DND-41 (cell line): ENCODE measurements at regions not wholly inside any gene's neighbourhood (a gene's known extent, or its start where the extent isn't known, plus 50 kb on each side); places are given as distances from the start of the nearest gene placed in this dataset.

ENCODE experiments used
- EZH2 ChIP-seq: IDR thresholded peaks from 3 replicates; pipeline ENCODE4 v1.6.1; 2012; ENCODE audit warnings: borderline replicate concordance, low read depth, mild to moderate bottlenecking, moderate library complexity, low read length, inconsistent platforms; ENCODE audit not compliant: severe bottlenecking
- TF ChIP-seq, protein P1 (sequence below): IDR thresholded peaks from 2 replicates; pipeline ENCODE4 v1.5.1; 2012; ENCODE audit warnings: borderline replicate concordance, low read length, moderate library complexity, mild to moderate bottlenecking; ENCODE audit not compliant: poor library complexity, severe bottlenecking; ENCODE audit errors: extremely low read depth

DNA sequence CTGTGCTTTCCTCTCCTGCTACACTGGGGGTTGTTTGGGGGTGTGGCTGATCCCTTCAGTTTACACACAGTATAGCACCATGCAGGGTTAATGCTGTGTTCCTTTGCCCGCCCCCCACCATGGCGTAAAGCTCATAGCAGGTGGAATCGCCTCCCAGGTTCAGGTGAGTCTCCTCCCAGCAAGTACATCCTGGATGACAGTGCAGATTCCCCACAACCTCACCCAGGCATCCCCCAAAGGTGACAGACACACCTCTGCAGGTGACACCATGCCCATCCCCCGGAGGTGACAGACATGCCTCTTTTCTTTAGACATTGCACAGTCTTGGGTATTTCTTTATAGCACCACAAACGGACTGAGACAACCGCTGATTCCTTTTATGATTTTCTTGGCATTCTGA is 343.7 kb downstream of the BRD1 start:
- TF ChIP-seq, protein P1, sequence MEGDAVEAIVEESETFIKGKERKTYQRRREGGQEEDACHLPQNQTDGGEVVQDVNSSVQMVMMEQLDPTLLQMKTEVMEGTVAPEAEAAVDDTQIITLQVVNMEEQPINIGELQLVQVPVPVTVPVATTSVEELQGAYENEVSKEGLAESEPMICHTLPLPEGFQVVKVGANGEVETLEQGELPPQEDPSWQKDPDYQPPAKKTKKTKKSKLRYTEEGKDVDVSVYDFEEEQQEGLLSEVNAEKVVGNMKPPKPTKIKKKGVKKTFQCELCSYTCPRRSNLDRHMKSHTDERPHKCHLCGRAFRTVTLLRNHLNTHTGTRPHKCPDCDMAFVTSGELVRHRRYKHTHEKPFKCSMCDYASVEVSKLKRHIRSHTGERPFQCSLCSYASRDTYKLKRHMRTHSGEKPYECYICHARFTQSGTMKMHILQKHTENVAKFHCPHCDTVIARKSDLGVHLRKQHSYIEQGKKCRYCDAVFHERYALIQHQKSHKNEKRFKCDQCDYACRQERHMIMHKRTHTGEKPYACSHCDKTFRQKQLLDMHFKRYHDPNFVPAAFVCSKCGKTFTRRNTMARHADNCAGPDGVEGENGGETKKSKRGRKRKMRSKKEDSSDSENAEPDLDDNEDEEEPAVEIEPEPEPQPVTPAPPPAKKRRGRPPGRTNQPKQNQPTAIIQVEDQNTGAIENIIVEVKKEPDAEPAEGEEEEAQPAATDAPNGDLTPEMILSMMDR, result no peak
- TF ChIP-seq EZH2, result no peak
